ENCODE measurements at regions not wholly inside any gene's neighbourhood (a gene's known extent, or its start where the extent isn't known, plus 50 kb on each side); places are given as distances from the start of the nearest gene placed in this dataset.

DNA sequence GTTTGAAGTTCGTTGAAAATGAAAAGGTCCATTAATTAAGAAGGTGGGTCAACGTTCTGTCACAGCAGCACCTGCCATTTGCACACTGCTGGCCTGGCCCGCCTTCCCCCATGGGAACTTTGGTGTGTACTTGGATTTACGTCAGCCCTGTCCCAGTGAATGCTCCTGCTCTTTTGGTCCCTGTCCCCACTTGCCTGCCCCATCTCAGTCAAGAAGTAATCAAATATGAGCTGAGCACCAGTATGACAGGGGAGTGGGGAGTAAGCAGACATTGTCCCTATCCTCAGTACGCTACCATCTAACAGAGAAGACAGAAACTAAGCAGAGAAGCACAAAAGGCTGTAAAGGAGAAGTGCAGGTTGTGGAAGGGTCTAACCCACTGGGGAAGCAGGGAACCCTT lies 65.1 kb downstream of the SLC4A3 start:
- TF ChIP-seq, protein P1, sequence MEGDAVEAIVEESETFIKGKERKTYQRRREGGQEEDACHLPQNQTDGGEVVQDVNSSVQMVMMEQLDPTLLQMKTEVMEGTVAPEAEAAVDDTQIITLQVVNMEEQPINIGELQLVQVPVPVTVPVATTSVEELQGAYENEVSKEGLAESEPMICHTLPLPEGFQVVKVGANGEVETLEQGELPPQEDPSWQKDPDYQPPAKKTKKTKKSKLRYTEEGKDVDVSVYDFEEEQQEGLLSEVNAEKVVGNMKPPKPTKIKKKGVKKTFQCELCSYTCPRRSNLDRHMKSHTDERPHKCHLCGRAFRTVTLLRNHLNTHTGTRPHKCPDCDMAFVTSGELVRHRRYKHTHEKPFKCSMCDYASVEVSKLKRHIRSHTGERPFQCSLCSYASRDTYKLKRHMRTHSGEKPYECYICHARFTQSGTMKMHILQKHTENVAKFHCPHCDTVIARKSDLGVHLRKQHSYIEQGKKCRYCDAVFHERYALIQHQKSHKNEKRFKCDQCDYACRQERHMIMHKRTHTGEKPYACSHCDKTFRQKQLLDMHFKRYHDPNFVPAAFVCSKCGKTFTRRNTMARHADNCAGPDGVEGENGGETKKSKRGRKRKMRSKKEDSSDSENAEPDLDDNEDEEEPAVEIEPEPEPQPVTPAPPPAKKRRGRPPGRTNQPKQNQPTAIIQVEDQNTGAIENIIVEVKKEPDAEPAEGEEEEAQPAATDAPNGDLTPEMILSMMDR (IDR thresholded peaks at IDR 0.05; ENCODE audit: borderline replicate concordance, insufficient read depth, low read depth, low read length): no peak
- no peak overlapping the region for H3K4me3 ChIP-seq (ENCODE audit: low read depth, low read length)

DNA sequence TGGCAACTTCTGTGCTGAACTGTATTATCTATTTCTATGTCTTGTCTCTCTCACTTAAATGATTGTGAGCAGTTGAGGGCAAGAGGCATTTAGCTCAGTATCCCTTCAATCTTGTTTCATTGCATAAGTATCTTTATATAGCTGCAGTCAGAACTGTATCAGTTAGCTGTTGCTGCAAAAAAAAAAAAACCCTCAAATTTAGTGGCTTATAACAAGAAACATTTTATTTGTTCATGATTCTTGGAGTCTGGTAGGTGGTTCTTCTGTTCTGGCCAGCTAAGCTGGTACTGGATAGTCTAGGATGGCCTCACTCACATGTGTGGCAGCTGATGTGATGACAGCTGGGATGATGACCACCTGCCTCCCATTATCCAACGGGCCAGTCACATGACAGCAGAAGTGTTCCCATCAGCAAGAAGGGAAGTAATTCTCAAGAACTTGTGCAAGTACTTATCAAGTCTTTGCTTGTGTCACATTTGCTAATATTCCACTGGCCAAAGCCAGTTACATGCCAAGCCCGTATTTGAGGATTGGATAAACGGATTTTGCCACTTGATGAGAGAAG lies 67.8 kb downstream of the SLC4A3 start:
- H3K4me3 ChIP-seq (ENCODE audit: low read depth, low read length): no peak overlapping the region
- TF ChIP-seq, protein P1 (IDR thresholded peaks at IDR 0.05; ENCODE audit: borderline replicate concordance, insufficient read depth, low read depth, low read length): no peak

GRCh38 chr2:219697811-219698747 lies 70.6 kb downstream of the SLC4A3 start:
- H3K4me3 ChIP-seq (ENCODE audit: low read depth, low read length): no peak overlapping the region
- TF ChIP-seq, protein P1 (IDR thresholded peaks at IDR 0.05; ENCODE audit: borderline replicate concordance, insufficient read depth, low read depth, low read length): no peak

DNA sequence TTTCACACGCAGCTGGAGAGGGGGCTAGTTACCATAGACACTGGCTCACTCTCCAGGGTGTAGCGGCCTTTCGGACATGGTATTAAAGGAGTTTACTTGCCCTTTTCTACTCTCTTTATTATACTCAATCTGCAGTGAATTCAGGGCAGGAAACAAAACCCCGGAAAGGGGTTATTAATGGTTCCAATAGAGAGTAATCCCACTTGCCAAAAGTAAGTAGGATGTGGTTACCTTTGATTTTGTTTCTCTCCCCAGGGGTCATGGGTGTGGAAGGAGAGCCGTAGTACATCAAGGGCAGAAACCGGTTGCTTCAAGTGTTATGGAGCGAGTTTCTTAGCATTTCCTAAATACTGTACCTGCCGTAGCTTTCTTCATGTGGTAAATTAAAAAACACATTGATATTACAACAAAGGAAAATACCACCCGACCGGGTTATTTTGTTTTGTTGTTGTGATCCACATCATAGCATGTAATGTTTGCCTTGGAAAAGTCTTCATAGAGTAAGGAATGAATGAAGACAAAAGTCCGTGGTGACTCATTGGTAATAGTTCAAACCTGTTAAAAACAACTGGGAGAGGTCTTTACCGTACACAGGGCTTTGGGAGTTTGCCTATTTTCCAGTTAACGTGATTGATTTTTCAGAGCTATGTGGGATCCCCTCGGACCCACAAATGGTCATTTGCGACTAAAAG lies 71.5 kb downstream of the SLC4A3 start:
- no peak overlapping the region for H3K4me3 ChIP-seq (ENCODE audit: low read depth, low read length)
- TF ChIP-seq, protein P1 (IDR thresholded peaks at IDR 0.05; ENCODE audit: borderline replicate concordance, insufficient read depth, low read depth, low read length): no peak

GRCh38 chr2:219699440-219699821 lies 72.0 kb downstream of the SLC4A3 start:
- TF ChIP-seq, protein P1 (IDR thresholded peaks at IDR 0.05; ENCODE audit: borderline replicate concordance, insufficient read depth, low read depth, low read length): no peak
- no peak overlapping the region for H3K4me3 ChIP-seq (ENCODE audit: low read depth, low read length)

DNA sequence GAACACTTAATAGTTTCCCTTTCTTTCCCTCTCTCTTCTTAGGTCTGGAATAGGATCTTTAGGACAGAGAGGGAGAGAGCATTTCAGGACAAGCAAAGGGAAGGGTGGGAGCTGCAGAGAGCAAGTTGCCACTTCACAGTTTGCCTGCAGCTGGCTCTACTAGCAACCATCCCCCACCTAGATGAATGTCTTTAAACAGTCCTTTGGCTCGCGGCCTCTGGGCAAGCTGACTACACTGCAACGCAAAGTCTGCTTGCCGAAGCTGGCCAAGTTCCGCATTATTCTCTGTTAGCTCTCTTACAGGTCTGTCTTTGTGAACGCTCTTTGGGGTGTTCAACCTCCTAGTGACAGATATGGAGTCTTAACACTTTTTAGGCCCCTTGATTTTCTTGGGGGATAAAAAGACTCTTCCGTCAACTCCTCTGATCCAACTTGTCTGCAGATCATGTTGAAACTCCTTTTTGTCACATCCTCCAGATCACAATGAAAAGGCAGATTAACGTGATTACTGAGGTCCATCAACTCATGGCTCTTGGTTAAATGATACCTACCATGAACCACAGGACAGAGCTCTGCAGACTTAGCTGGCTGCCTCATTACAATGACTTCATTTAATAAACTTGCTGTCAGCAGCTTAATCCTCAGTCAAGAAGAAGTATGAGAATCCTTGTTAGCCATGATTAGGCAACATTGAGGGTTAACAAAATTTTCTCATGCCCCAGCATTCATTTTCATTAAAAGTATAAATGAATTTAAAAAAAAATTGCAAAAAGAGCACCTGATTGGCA lies 74.6 kb downstream of the SLC4A3 start:
- TF ChIP-seq, protein P1 (IDR thresholded peaks at IDR 0.05; ENCODE audit: borderline replicate concordance, insufficient read depth, low read depth, low read length): no peak

More for the DNA sequence above, 74.6 kb downstream of the SLC4A3 start:
- no peak overlapping the region for H3K4me3 ChIP-seq (ENCODE audit: low read depth, low read length)

All from GM12875 (cell line).